ENCODE measurements at regions not wholly inside any gene's neighbourhood (a gene's known extent, or its start where the extent isn't known, plus 50 kb on each side); places are given as distances from the start of the nearest gene placed in this dataset.

- no peaks in the 10 kb centered on the region for H3K23me2 ChIP-seq (ENCODE audit: low read depth, low read length)
- no peak overlapping the region for H4K91ac ChIP-seq (replicated peaks; ENCODE audit: insufficient read length, low read length)
- no peak overlapping the region for H2BK12ac ChIP-seq (ENCODE audit: low read depth, low read length)
- H3K4me1 ChIP-seq (replicated peaks in 1 of 4; ENCODE audit: control insufficient read depth in 3 of 4, insufficient read depth in 4 of 4, low read length in 3 of 4), result no peaks in the 10 kb centered on the region
- H3K9me3 ChIP-seq (ENCODE audit: insufficient read depth in 2 of 2, low read depth in 1 of 2, low read length in 1 of 2), result no peaks in the 10 kb centered on the region
- no peak overlapping the region for H2BK120ac ChIP-seq (replicated peaks; ENCODE audit: low read depth, low read length)
- H3K14ac ChIP-seq (ENCODE audit: insufficient read length), result no peak overlapping the region
- no peak overlapping the region for H3K56ac ChIP-seq (replicated peaks; ENCODE audit: insufficient read length, low read depth, low read length)
- H2BK20ac ChIP-seq (ENCODE audit: low read length), result no peak overlapping the region
- H3K36me3 ChIP-seq (ENCODE audit: control insufficient read depth in 2 of 4, insufficient read depth in 4 of 4, low read length in 3 of 4), result no peaks in the 10 kb centered on the region
- H3K4me2 ChIP-seq (ENCODE audit: insufficient read depth in 1 of 2, low read depth in 2 of 2, low read length in 2 of 2), result no peak overlapping the region
- H2BK15ac ChIP-seq (ENCODE audit: low read length), result no peak overlapping the region
- no peaks in the 10 kb centered on the region for H4K20me1 ChIP-seq (replicated peaks in 1 of 2; ENCODE audit: control insufficient read depth in 1 of 2, insufficient read depth in 2 of 2, low read length in 2 of 2)
- H3K23ac ChIP-seq (ENCODE audit: insufficient read length), result no peak overlapping the region
- no peak overlapping the region for H4K5ac ChIP-seq (ENCODE audit: insufficient read length, low read depth, low read length)
- ChIA-PET CTCF (ENCODE audit: partially characterized antibody) (interaction anchor here (0.5 to 1.1 kb wide), 5 partner anchors 81 to 1154 kb away, joined by 3 read pairs; no protein-coding TSS in a partner anchor), POLR2A (ENCODE audit: partially characterized antibody) (no interaction called here)
- H3K18ac ChIP-seq (ENCODE audit: extremely low read depth, low read length), result no peak overlapping the region
- no peak overlapping the region for H4K8ac ChIP-seq (ENCODE audit: extremely low read depth, insufficient read depth, low read length)
- H2AK5ac ChIP-seq (ENCODE audit: low read depth, low read length), result no peak overlapping the region
- no peak overlapping the region for H3K27ac ChIP-seq (ENCODE audit: low read depth, low read length)
- H3K79me1 ChIP-seq (ENCODE audit: low read depth, low read length), result no peaks in the 10 kb centered on the region
- H3K4ac ChIP-seq (replicated peaks; ENCODE audit: insufficient read length, low read depth, low read length), result no peak overlapping the region
- H3K4me3 ChIP-seq (ENCODE audit: extremely low read depth in 1 of 4, insufficient read depth in 2 of 4, low read depth in 3 of 4, low read length in 4 of 4), result no peak overlapping the region
- no peak for DNase-seq (ENCODE audit: low read depth in 1 of 2, low spot score in 2 of 2)
- no peaks in the 10 kb centered on the region for H3K79me2 ChIP-seq (ENCODE audit: control insufficient read depth in 1 of 2, insufficient read depth in 2 of 2, low read length in 2 of 2)
- no peak for FAIRE-seq
- no peak overlapping the region for H3K9ac ChIP-seq (replicated peaks in 1 of 4; ENCODE audit: extremely low read depth in 1 of 4, low read depth in 3 of 4, low read length in 3 of 4)
- WGBS, 2 experiments (ENCODE audit: extremely low coverage in 1 of 2, insufficient coverage in 1 of 2, insufficient read length in 1 of 2, insufficient replicate concordance in 2 of 2, low coverage in 1 of 2, low lambda C conversion rate in 2 of 2, missing lambda C conversion rate in 1 of 2), result 93% methylated on average over 5 of the region's 5 CpGs; no CpG with 5 or more reads in 1 of the 2 experiments
- no peaks in the 10 kb centered on the region for H3K27me3 ChIP-seq (replicated peaks in 1 of 4; ENCODE audit: control insufficient read depth in 3 of 4, extremely low read depth in 1 of 4, insufficient read depth in 3 of 4, low read length in 3 of 4)
- H2BK5ac ChIP-seq (ENCODE audit: low read depth, low read length), result no peak overlapping the region
- H2AFZ ChIP-seq (ENCODE audit: low read length), result no peak overlapping the region
- TF ChIP-seq EP300 (IDR thresholded peaks at IDR 0.05; ENCODE audit: borderline replicate concordance in 1 of 2, low read depth in 2 of 2, low read length in 2 of 2), result no peak
- no peak for TF ChIP-seq POLR2AphosphoS5 (IDR thresholded peaks at IDR 0.05; ENCODE audit: low read depth, low read length)
- TF ChIP-seq, protein P1, sequence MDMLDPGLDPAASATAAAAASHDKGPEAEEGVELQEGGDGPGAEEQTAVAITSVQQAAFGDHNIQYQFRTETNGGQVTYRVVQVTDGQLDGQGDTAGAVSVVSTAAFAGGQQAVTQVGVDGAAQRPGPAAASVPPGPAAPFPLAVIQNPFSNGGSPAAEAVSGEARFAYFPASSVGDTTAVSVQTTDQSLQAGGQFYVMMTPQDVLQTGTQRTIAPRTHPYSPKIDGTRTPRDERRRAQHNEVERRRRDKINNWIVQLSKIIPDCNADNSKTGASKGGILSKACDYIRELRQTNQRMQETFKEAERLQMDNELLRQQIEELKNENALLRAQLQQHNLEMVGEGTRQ (IDR thresholded peaks at IDR 0.05; ENCODE audit: low read length), result no peak
- no peak for TF ChIP-seq RAD21 (IDR thresholded peaks at IDR 0.05 in 1 of 2, conservative IDR thresholded peaks at IDR 0.05 in 1 of 2; ENCODE audit: low read depth in 2 of 2, low read length in 2 of 2)
- no peak for TF ChIP-seq ATF2 (IDR thresholded peaks at IDR 0.05; ENCODE audit: low read length)
- TF ChIP-seq SRF (IDR thresholded peaks at IDR 0.05; ENCODE audit: low read depth, low read length), result no peak
- TF ChIP-seq KDM1A (IDR thresholded peaks at IDR 0.05; ENCODE audit: borderline replicate concordance, low read length), result no peak
- TF ChIP-seq HDAC6 (IDR thresholded peaks at IDR 0.05; ENCODE audit: low read depth, low read length), result no peak
- TF ChIP-seq ZNF274 (IDR thresholded peaks at IDR 0.05; ENCODE audit: borderline replicate concordance, extremely low read depth, low read length), result no peak
- no peak for TF ChIP-seq GTF2F1 (IDR thresholded peaks at IDR 0.05; ENCODE audit: borderline replicate concordance, low read depth, low read length)
- no peak for TF ChIP-seq HDAC2 (IDR thresholded peaks at IDR 0.05; ENCODE audit: borderline replicate concordance in 1 of 2, low read depth in 2 of 2, low read length in 2 of 2)
These were observed 177.5 kb downstream of the OXSM start for GRCh38 chr3:25967385-25967784.
